ENCODE measurements at regions not wholly inside any gene's neighbourhood (a gene's known extent, or its start where the extent isn't known, plus 50 kb on each side); places are given as distances from the start of the nearest gene placed in this dataset.

DNA sequence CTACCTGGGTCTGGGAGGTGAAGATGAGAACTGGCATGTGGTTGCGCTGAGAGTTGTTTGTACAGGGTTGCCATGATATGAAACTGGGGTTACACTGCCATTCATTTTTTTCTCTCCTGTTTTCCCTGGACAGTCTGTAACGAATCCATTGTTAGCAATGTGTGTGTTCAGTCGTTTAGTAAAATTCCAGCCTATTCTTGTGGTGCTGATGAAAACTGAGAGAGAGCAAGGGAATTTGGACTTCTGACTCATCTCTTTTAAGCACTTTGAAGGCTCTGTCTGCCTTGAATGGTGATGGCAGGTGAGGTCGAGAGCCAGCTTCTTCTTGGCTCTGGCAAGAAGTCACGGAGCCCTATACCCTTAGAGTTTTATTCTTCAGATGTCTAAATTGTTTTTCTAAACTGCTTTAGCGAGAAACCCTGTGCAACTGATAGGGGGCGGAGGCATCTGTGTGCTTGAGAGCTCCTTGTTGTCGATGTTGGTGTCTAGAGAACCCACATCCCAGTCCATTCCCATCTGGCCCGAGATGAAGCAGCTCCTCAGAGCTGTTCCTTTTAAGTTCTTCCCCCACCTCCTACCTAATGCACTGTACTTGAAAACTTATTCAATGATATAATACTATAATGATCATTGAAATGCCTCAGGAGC lies 204.4 kb downstream of the TMX1 start:
- TF ChIP-seq CTCF (IDR thresholded peaks at IDR 0.05; ENCODE audit: low read depth, low read length): no peak
- H3K4me3 ChIP-seq (ENCODE audit: low read depth, low read length): no peak overlapping the region

- TF ChIP-seq CTCF (IDR thresholded peaks at IDR 0.05; ENCODE audit: low read depth, low read length): no peak
- no peak overlapping the region for H3K4me3 ChIP-seq (ENCODE audit: low read depth, low read length)
Measured at GRCh38 chr14:51445001-51445390, 204.9 kb downstream of the TMX1 start.

GRCh38 chr14:51446771-51447170 lies 204.9 kb upstream of the FRMD6 start:
- no peak overlapping the region for H3K4me3 ChIP-seq (ENCODE audit: low read depth, low read length)
- TF ChIP-seq CTCF (IDR thresholded peaks at IDR 0.05; ENCODE audit: low read depth, low read length): no peak

DNA sequence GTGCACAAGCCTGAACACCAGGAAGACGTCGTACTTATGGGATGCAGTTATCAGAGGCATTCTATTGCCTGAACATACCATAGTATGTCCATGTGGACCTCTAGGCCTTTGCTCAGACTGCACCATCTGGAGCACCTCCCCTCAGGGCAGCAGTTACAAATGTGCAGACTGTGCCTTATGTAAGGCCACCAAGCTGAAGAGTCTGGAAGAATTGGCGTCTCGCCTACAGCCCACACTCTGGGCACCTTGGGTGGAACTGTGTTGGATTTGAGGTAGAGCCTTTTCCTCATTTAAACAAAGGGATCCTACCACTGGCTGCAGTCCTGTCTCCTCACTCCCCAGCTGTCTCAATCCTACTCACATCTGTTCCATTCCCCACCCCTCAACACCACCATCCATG lies 204.3 kb upstream of the FRMD6 start:
- no peak for TF ChIP-seq CTCF (IDR thresholded peaks at IDR 0.05; ENCODE audit: low read depth, low read length)
- H3K4me3 ChIP-seq (ENCODE audit: low read depth, low read length): no peak overlapping the region

DNA sequence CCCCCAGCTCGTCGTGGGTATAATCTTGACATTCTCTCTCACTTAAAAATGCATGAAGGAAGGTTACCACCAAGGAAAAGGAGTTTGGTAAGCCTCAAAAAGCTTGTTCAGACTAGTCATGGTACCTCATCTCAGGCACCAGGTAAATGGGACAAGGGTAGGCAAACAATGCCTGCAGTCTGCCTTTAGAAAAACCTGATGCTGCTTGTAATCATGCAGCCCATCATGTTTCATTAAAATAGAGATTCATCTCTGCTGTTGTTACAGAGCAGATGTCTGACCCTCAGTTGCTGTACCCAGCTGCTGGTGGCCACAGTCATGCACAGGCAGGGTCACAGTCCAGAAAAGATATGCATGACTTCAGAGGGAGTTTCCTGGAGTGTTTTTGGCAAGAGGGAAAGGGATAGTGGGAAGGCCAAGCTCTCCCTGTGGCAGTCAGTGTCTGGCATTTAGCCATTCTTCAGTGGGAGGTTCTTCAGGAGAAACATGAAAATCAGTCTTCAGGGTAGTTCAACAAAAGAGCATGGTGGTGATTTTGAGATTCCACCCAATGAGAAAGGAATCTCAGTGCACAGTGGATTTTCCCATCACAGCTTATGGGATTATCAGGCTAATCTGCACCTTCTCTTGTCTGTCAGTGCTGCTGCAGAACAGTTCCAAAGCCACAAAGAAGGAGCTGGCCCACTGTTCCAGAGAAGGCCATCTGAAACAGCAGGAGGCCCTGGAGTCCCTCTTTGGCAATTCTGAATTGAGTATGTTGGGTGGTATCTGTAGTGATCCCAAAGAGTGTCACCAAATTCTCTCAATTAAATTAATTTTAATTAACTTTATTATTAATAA lies 202.7 kb upstream of the FRMD6 start:
- H3K4me3 ChIP-seq (ENCODE audit: low read depth, low read length): no peak overlapping the region
- TF ChIP-seq CTCF (IDR thresholded peaks at IDR 0.05; ENCODE audit: low read depth, low read length): no peak

GRCh38 chr14:51449681-51450080 lies 202.0 kb upstream of the FRMD6 start:
- no peak for TF ChIP-seq CTCF (IDR thresholded peaks at IDR 0.05; ENCODE audit: low read depth, low read length)

DNA sequence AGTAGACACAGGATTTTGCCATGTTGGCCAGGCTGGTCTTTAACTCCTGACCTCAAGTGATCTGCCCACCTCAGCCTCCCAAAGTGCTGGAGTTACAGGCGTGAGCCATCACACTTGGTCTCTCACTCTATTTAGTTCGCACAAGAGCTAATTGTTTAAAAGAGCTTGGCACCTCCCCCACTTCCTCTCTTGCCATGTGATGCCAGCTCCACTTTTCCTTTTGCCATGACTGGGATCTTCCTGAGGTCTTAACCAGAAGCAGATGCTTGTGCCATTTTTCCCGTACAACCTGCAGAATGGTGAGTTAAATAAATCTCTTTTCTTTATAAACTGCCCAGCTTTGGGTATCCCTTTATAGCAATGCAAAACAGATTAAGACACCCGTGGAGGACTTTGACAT lies 200.1 kb upstream of the FRMD6 start:
- H3K4me3 ChIP-seq (ENCODE audit: low read depth, low read length): no peak overlapping the region
- no peak for TF ChIP-seq CTCF (IDR thresholded peaks at IDR 0.05; ENCODE audit: low read depth, low read length)

More at GRCh38 chr14:51449681-51450080, 202.0 kb upstream of the FRMD6 start:
- no peak overlapping the region for H3K4me3 ChIP-seq (ENCODE audit: low read depth, low read length)
